Stomach (tissue), 8 donors: ENCODE measurements at regions not wholly inside any gene's neighbourhood (a gene's known extent, or its start where the extent isn't known, plus 50 kb on each side); places are given as distances from the start of the nearest gene placed in this dataset.

Experiments used
- DNase-seq, 2 donors: peaks; one replicate each; pipeline versions ENCODE4 v3.0.0 to v3.0.0-alpha.2; 2013 to 2019
- H3K27ac ChIP-seq, 5 donors: fragments of 200-600 bp in 4 of 5; sonication (generic) in 4 of 5; one replicate each; pipeline ENCODE4 v1.5.1; 2013 to 2019; ENCODE audit warnings: mild to moderate bottlenecking in 1 of 5, moderate library complexity in 1 of 5
- H3K27me3 ChIP-seq, 3 donors: fragments of 200-600 bp; sonication (generic); one replicate each; pipeline ENCODE4 v1.5.1; 2017 to 2019; ENCODE audit warnings: mixed run types in 1 of 3
- H3K36me3 ChIP-seq, 4 donors: fragments of 200-600 bp; sonication (generic); 1 replicate in 3 of 4; 2 replicates in 1 of 4; pipeline ENCODE4 v1.5.1; 2016 to 2019
- H3K4me1 ChIP-seq, 4 donors: fragments of 200-600 bp; sonication (generic); one replicate each; pipeline ENCODE4 v1.5.1; 2016 to 2019
- H3K4me3 ChIP-seq, 4 donors: fragments of 200-600 bp; sonication (generic) in 3 of 4; one replicate each; pipeline ENCODE4 v1.5.1; 2016 to 2019; ENCODE audit warnings: mild to moderate bottlenecking in 1 of 4
- H3K9me3 ChIP-seq, 4 donors: fragments of 200-600 bp; sonication (generic); one replicate each; pipeline ENCODE4 v1.5.1; 2016 to 2019
- EP300 ChIP-seq: sonication (generic); formaldehyde crosslinking; IDR thresholded peaks from one replicate; pipeline ENCODE4 v1.6.1; 2017; ENCODE audit warnings: antibody characterized with exemption
- POLR2A ChIP-seq, 4 donors: fragments of 450-650 bp; IDR thresholded peaks; one replicate each; pipeline ENCODE4 v1.6.1; 2016; ENCODE audit warnings: antibody characterized with exemption in 4 of 4, control low read depth in 2 of 4, mild to moderate bottlenecking in 1 of 4, moderate library complexity in 1 of 4
- POLR2AphosphoS5 ChIP-seq, 3 donors: sonication (generic); formaldehyde crosslinking; IDR thresholded peaks; one replicate each; pipeline ENCODE4 v1.6.1; 2016; ENCODE audit warnings: antibody characterized with exemption in 3 of 3
- WGBS, 5 donors: extraction: QIAGEN DNeasy Blood & Tissue Kit in 3 of 5; methylation state at CpG; one replicate each; pipeline versions ENCODE4 v1.1.5 to v1.1.7; 2013 to 2018; 5-methylcytosine and 5-hydroxymethylcytosine counted together
- intact Hi-C: fragments of 100-400 bp; cut with DNase I; formaldehyde crosslinking; loops from one replicate; pipeline ENCODE4 v1.15.1; 2023; ENCODE audit warnings: low total_unique reads
- TF ChIP-seq, protein P1 (sequence below), 7 experiments: fragments of 450-650 bp in 4 of 7; fragments of 200-600 bp in 3 of 7; sonication (generic) in 3 of 7; IDR thresholded peaks; one replicate each; pipeline ENCODE4 v1.5.1; 2016 to 2019; ENCODE audit warnings: antibody characterized with exemption in 7 of 7, control low read depth in 2 of 7, mild to moderate bottlenecking in 1 of 7
- donor health status: healthy with polysubstance abuse.
- donor health status: Bipolar disorder and iron deficiency.
- donor health status: healthy.

DNA sequence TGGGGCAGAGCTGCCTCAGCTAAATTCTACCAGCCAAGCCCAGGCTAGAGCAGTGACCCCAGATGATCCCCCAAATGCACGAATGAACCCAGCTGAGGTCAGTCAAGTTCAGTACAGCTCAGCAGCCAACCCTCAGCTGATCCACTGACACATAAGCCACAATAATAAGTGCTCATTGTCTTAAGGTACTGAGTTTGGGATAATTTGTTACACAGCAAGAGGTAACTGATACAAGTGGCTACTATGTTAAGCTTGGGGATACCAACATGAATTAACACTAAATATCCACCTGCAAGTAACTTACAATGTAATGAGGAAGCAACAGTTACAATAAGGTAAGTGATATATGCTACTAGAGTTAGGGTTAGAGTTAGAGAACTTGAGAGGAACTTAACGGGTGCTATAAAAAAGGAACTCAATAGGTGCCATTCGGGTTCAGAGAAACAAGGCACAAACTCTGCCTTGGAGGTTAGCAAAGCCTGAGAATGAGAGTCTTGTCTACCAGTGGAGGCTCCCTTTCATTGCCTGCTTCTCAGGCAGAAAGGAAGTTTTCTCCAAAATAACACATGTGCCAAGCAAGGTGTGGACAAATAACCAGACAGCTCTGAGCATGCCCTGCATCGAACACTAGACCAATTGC is 189.4 kb downstream of the ARL4C start:
- H3K27me3 ChIP-seq: no peaks in the 10 kb centered on the region
- H3K9me3 ChIP-seq: peaks cover 0 to 4% (median 0%) of the 10 kb centered on the region in 4 donors
- H3K36me3 ChIP-seq: no peaks in the 10 kb centered on the region
- H3K4me1 ChIP-seq: no peaks in the 10 kb centered on the region
- peak overlapping the region in 1 of 5 donors; percentile 26 for H3K27ac ChIP-seq
- 86 to 95% (median 90%) methylated on average over 4 of the region's 4 CpGs for WGBS, 5 donors
- H3K4me3 ChIP-seq: no peak overlapping the region
- TF ChIP-seq POLR2A (IDR thresholded peaks at IDR 0.05): no peak
- TF ChIP-seq, protein P1, sequence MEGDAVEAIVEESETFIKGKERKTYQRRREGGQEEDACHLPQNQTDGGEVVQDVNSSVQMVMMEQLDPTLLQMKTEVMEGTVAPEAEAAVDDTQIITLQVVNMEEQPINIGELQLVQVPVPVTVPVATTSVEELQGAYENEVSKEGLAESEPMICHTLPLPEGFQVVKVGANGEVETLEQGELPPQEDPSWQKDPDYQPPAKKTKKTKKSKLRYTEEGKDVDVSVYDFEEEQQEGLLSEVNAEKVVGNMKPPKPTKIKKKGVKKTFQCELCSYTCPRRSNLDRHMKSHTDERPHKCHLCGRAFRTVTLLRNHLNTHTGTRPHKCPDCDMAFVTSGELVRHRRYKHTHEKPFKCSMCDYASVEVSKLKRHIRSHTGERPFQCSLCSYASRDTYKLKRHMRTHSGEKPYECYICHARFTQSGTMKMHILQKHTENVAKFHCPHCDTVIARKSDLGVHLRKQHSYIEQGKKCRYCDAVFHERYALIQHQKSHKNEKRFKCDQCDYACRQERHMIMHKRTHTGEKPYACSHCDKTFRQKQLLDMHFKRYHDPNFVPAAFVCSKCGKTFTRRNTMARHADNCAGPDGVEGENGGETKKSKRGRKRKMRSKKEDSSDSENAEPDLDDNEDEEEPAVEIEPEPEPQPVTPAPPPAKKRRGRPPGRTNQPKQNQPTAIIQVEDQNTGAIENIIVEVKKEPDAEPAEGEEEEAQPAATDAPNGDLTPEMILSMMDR (IDR thresholded peaks at IDR 0.05): no peak
- no peak for TF ChIP-seq EP300
- TF ChIP-seq POLR2AphosphoS5 (IDR thresholded peaks at IDR 0.05): no peak
- DNase-seq: no peak
- intact Hi-C loops: no loop called here

GRCh38 chr2:234306426-234307173 is 190.3 kb downstream of the ARL4C start:
- Histone ChIP-seq H3K4me1 (peaks cover 0 to 3% (median 0%) of the 10 kb centered on the region in 4 donors), H3K9me3 (peaks cover 0 to 4% (median 0%) of the 10 kb centered on the region in 4 donors), H3K27me3 (no peaks in the 10 kb centered on the region), H3K27ac (no peak overlapping the region), H3K4me3 (no peak overlapping the region), H3K36me3 (no peaks in the 10 kb centered on the region)
- TF ChIP-seq POLR2AphosphoS5 (IDR thresholded peaks at IDR 0.05): no peak
- no peak for TF ChIP-seq POLR2A (IDR thresholded peaks at IDR 0.05)
- TF ChIP-seq EP300: no peak
- TF ChIP-seq, protein P1 (IDR thresholded peaks at IDR 0.05): no peak
- DNase-seq: no peak
- intact Hi-C loops: no loop called here
- WGBS, 5 donors: 86 to 95% (median 89%) methylated on average over 9 of the region's 9 CpGs

GRCh38 chr2:234305846-234306245 is 191.0 kb downstream of the ARL4C start:
- WGBS, 5 donors: 68 to 85% (median 76%) methylated on average over 4 of the region's 4 CpGs
- H3K27ac ChIP-seq: no peak overlapping the region
- no peak overlapping the region for H3K4me3 ChIP-seq
- intact Hi-C loops: no loop called here
- H3K27me3 ChIP-seq: no peaks in the 10 kb centered on the region
- H3K4me1 ChIP-seq: peaks cover 0 to 11% (median 0%) of the 10 kb centered on the region in 4 donors
- TF ChIP-seq POLR2AphosphoS5 (IDR thresholded peaks at IDR 0.05) (no peak), POLR2A (IDR thresholded peaks at IDR 0.05) (no peak), EP300 (no peak)
- TF ChIP-seq, protein P1 (IDR thresholded peaks at IDR 0.05): no peak
- no peaks in the 10 kb centered on the region for H3K36me3 ChIP-seq
- peaks cover 0 to 4% (median 0%) of the 10 kb centered on the region in 4 donors for H3K9me3 ChIP-seq
- DNase-seq: no peak

DNA sequence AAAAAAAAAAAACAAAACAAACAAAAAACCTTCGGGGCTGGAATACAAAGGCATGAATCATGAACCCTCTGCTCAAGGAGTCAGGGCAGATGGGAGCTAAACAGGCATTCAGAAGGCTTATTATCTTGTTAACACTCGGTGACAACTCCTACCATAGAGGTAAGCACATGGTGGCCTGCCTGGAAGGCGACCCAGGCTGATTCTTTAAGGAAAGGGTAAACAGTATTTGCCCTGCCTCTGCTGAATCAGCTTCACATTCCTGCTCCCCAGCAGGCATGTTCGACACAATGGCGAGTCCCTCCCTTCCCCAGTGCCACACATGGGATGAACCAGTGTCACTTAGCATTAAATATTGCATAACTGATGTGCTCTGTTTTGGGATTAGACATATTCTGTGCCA is 191.9 kb downstream of the ARL4C start:
- peaks cover 0 to 12% (median 0%) of the 10 kb centered on the region in 4 donors for H3K4me1 ChIP-seq
- H3K27me3 ChIP-seq: no peaks in the 10 kb centered on the region
- H3K36me3 ChIP-seq: no peaks in the 10 kb centered on the region
- H3K4me3 ChIP-seq: no peak overlapping the region
- TF ChIP-seq, protein P1 (IDR thresholded peaks at IDR 0.05): no peak
- no peak for TF ChIP-seq EP300
- no peak for TF ChIP-seq POLR2A (IDR thresholded peaks at IDR 0.05)
- TF ChIP-seq POLR2AphosphoS5 (IDR thresholded peaks at IDR 0.05): no peak
- DNase-seq: no peak
- intact Hi-C loops: no loop called here
- WGBS, 5 donors: 22 to 34% (median 25%) methylated on average over 5 of the region's 5 CpGs
- peaks cover 0 to 4% (median 0%) of the 10 kb centered on the region in 4 donors for H3K9me3 ChIP-seq
- H3K27ac ChIP-seq: no peak overlapping the region
